PC-9 (cell line): ENCODE measurements at regions not wholly inside any gene's neighbourhood (a gene's known extent, or its start where the extent isn't known, plus 50 kb on each side); places are given as distances from the start of the nearest gene placed in this dataset.

ENCODE experiments used
- BruUV-seq: library from RNA; stranded (reverse); fragments of 400-500 nt; replicated peaks from 2 replicates; lab custom pipeline; 2021; lab: Mats Ljungman, UMichigan
- CTCF ChIA-PET: fragments of 300-600 bp; sonication (Branson Sonifier 250); formaldehyde crosslinking; loops from one replicate; lab custom pipeline; 2022; ENCODE audit warnings: antibody characterized with exemption; lab: Charles Lee
- POLR2A ChIA-PET: fragments of 300-600 bp; sonication (Branson Sonifier 250); formaldehyde crosslinking; loops from one replicate; lab custom pipeline; 2022; ENCODE audit warnings: antibody characterized with exemption; ENCODE audit not compliant: unreplicated experiment; lab: Charles Lee
- DNase-seq, 2 experiments: peaks; one replicate each; pipeline versions ENCODE4 v3.0.0 to v3.0.0-alpha.2; 2015 to 2022; ENCODE audit warnings: mixed read lengths in 1 of 2
- H2AFZ ChIP-seq: fragments of 200-600 bp; sonication (generic); 2 replicates; pipeline ENCODE4 v1.8.1; 2017; ENCODE audit warnings: antibody characterized with exemption
- H3F3A ChIP-seq: fragments of 200-600 bp; sonication (generic); 2 replicates; pipeline ENCODE4 v1.8.1; 2017; ENCODE audit warnings: antibody characterized with exemption, mild to moderate bottlenecking, low read depth; ENCODE audit not compliant: insufficient read depth
- H3K27ac ChIP-seq: fragments of 200-600 bp; sonication (generic); 2 replicates; pipeline ENCODE4 v1.6.1; 2016; ENCODE audit warnings: mixed run types
- H3K27me3 ChIP-seq: fragments of 200-600 bp; sonication (generic); 2 replicates; pipeline ENCODE4 v1.6.1; 2016; ENCODE audit warnings: low read depth, mixed run types; ENCODE audit not compliant: insufficient read depth
- H3K36me3 ChIP-seq: fragments of 200-600 bp; sonication (generic); 2 replicates; pipeline ENCODE4 v1.6.1; 2016; ENCODE audit warnings: low read depth, mixed run types
- H3K4me1 ChIP-seq: fragments of 200-600 bp; sonication (generic); replicated peaks from 2 replicates; pipeline ENCODE4 v1.6.1; 2016; ENCODE audit warnings: mixed run types; ENCODE audit not compliant: insufficient read depth
- H3K4me2 ChIP-seq: fragments of 200-600 bp; sonication (generic); 2 replicates; pipeline ENCODE4 v1.6.1; 2017; ENCODE audit warnings: mixed run types
- H3K4me3 ChIP-seq: fragments of 200-600 bp; sonication (generic); 2 replicates; pipeline ENCODE4 v1.6.1; 2016; ENCODE audit warnings: mixed run types
- H3K79me2 ChIP-seq: fragments of 200-600 bp; sonication (generic); 2 replicates; pipeline ENCODE4 v1.6.1; 2017; ENCODE audit warnings: low read depth, mixed run types
- H3K9me2 ChIP-seq: fragments of 200-600 bp; sonication (generic); 2 replicates; pipeline ENCODE4 v1.8.1; 2017; ENCODE audit warnings: mild to moderate bottlenecking; ENCODE audit not compliant: insufficient read depth
- H3K9me3 ChIP-seq: fragments of 200-600 bp; sonication (generic); 2 replicates; pipeline ENCODE4 v1.8.1; 2016; ENCODE audit warnings: low read depth; ENCODE audit not compliant: insufficient read depth
- H4K20me1 ChIP-seq: fragments of 200-600 bp; sonication (generic); 2 replicates; pipeline ENCODE4 v1.8.1; 2017; ENCODE audit not compliant: insufficient read depth
- EZH2 ChIP-seq: fragments of 200-600 bp; sonication (generic); IDR thresholded peaks from 2 replicates; pipeline ENCODE4 v1.8.0; 2017; ENCODE audit warnings: antibody characterized with exemption, low read depth
- intact Hi-C: fragments of 100-400 bp; cut with micrococcal nuclease; formaldehyde crosslinking; loops from one replicate; pipeline ENCODE4 v1.10.0; 2022; ENCODE audit not compliant: unreplicated experiment
- TF ChIP-seq, protein P1 (sequence below): fragments of 200-600 bp; sonication (generic); conservative IDR thresholded peaks from 2 replicates; pipeline ENCODE4 v1.6.1; 2017; ENCODE audit warnings: mixed run types, antibody characterized with exemption, mild to moderate bottlenecking, moderate library complexity

GRCh38 chr10:124240839-124241291 is 147.5 kb upstream of the CHST15 start:
- no peak overlapping the region for H3K27ac ChIP-seq
- H3K4me2 ChIP-seq: no peak overlapping the region
- H4K20me1 ChIP-seq: no peaks in the 10 kb centered on the region
- H3K9me3 ChIP-seq: no peaks in the 10 kb centered on the region
- no peaks in the 10 kb centered on the region for H3F3A ChIP-seq
- intact Hi-C loops: no loop called here
- no peaks in the 10 kb centered on the region for H3K36me3 ChIP-seq
- TF ChIP-seq EZH2: no peak
- BruUV-seq: no TSS peak
- no peaks in the 10 kb centered on the region for H3K79me2 ChIP-seq
- no peaks in the 10 kb centered on the region for H3K27me3 ChIP-seq
- no peak for DNase-seq
- ChIA-PET POLR2A (no interaction called here), CTCF (no interaction called here)
- H3K9me2 ChIP-seq: no peaks in the 10 kb centered on the region
- no peaks in the 10 kb centered on the region for H3K4me1 ChIP-seq
- no peak overlapping the region for H2AFZ ChIP-seq
- no peak overlapping the region for H3K4me3 ChIP-seq

- no peaks in the 10 kb centered on the region for H3K9me3 ChIP-seq
- ChIA-PET CTCF (no interaction called here), POLR2A (no interaction called here)
- H2AFZ ChIP-seq: no peak overlapping the region
- no peaks in the 10 kb centered on the region for H3K4me1 ChIP-seq
- DNase-seq: no peak
- H3K9me2 ChIP-seq: no peaks in the 10 kb centered on the region
- no TSS peak for BruUV-seq
- no peak overlapping the region for H3K4me2 ChIP-seq
- intact Hi-C loops: no loop called here
- no peaks in the 10 kb centered on the region for H3F3A ChIP-seq
- no peaks in the 10 kb centered on the region for H3K27me3 ChIP-seq
- no peak overlapping the region for H3K4me3 ChIP-seq
- TF ChIP-seq EZH2: no peak
- TF ChIP-seq, protein P1, sequence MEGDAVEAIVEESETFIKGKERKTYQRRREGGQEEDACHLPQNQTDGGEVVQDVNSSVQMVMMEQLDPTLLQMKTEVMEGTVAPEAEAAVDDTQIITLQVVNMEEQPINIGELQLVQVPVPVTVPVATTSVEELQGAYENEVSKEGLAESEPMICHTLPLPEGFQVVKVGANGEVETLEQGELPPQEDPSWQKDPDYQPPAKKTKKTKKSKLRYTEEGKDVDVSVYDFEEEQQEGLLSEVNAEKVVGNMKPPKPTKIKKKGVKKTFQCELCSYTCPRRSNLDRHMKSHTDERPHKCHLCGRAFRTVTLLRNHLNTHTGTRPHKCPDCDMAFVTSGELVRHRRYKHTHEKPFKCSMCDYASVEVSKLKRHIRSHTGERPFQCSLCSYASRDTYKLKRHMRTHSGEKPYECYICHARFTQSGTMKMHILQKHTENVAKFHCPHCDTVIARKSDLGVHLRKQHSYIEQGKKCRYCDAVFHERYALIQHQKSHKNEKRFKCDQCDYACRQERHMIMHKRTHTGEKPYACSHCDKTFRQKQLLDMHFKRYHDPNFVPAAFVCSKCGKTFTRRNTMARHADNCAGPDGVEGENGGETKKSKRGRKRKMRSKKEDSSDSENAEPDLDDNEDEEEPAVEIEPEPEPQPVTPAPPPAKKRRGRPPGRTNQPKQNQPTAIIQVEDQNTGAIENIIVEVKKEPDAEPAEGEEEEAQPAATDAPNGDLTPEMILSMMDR: no peak
- no peaks in the 10 kb centered on the region for H3K36me3 ChIP-seq
- no peak overlapping the region for H3K27ac ChIP-seq
- H3K79me2 ChIP-seq: no peaks in the 10 kb centered on the region
- H4K20me1 ChIP-seq: no peaks in the 10 kb centered on the region
Observed at GRCh38 chr10:124239696-124240095, 146.3 kb upstream of the CHST15 start.

DNA sequence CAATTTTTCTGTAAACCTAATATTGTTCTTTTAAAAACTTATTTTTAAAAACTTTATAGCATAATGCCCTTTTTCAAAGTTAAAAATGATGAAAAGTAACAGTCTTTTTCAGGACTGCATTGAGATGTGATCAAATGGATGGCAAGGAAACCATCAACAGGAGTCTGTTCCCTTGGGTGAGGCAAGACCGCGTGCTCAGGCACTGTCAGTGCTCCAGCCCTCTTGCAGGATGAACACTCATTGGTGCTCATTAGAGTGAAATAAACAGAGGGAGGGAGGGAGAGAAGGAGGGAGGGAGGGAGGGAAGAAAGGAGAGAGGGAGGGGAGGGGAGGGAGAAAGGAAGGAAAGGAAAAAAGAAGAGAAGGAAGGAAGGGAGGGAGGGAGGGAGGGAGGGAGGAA is 145.7 kb upstream of the CHST15 start:
- Histone ChIP-seq H3K27me3 (no peaks in the 10 kb centered on the region), H3K36me3 (no peaks in the 10 kb centered on the region), H3K4me2 (no peak overlapping the region), H3K9me2 (no peaks in the 10 kb centered on the region), H2AFZ (no peak overlapping the region), H3K4me1 (no peaks in the 10 kb centered on the region), H3F3A (no peaks in the 10 kb centered on the region), H4K20me1 (no peaks in the 10 kb centered on the region), H3K27ac (no peak overlapping the region), H3K9me3 (no peaks in the 10 kb centered on the region), H3K79me2 (no peaks in the 10 kb centered on the region), H3K4me3 (no peak overlapping the region)
- POLR2A ChIA-PET: interaction anchor here (0.7 kb wide), 1 partner anchor 27 kb away, joined by 5 read pairs; no protein-coding TSS in a partner anchor
- TF ChIP-seq, protein P1: no peak
- TF ChIP-seq EZH2: no peak
- intact Hi-C loops: no loop called here
- CTCF ChIA-PET: no interaction called here
- BruUV-seq: no TSS peak
- DNase-seq: no peak

GRCh38 chr10:124238367-124238766 is 145.0 kb upstream of the CHST15 start:
- Histone ChIP-seq H2AFZ (no peak overlapping the region), H3K27me3 (no peaks in the 10 kb centered on the region), H3K4me3 (no peak overlapping the region), H4K20me1 (no peaks in the 10 kb centered on the region), H3K79me2 (no peaks in the 10 kb centered on the region), H3F3A (no peaks in the 10 kb centered on the region), H3K9me3 (no peaks in the 10 kb centered on the region), H3K4me1 (no peaks in the 10 kb centered on the region), H3K27ac (no peak overlapping the region), H3K36me3 (no peaks in the 10 kb centered on the region), H3K9me2 (no peaks in the 10 kb centered on the region), H3K4me2 (no peak overlapping the region)
- BruUV-seq: no TSS peak
- intact Hi-C loops: no loop called here
- ChIA-PET POLR2A (interaction anchor here (0.7 kb wide), 1 partner anchor 28 kb away, joined by 5 read pairs; no protein-coding TSS in a partner anchor), CTCF (no interaction called here)
- TF ChIP-seq, protein P1: no peak
- no peak for TF ChIP-seq EZH2
- no peak for DNase-seq
